SU-DHL-6 (cell line): ENCODE measurements at regions not wholly inside any gene's neighbourhood (a gene's known extent, or its start where the extent isn't known, plus 50 kb on each side); places are given as distances from the start of the nearest gene placed in this dataset.

ENCODE experiments used
- H2AFZ ChIP-seq: fragments of 200-600 bp; sonication (generic); 2 replicates; pipeline ENCODE4 v1.6.1; 2014; ENCODE audit warnings: low read depth, mild to moderate bottlenecking, moderate library complexity, mixed read lengths, antibody characterized with exemption, low read length; ENCODE audit not compliant: severe bottlenecking
- H3F3A ChIP-seq: fragments of 200-600 bp; shearing (Covaris generic); 2 replicates; pipeline ENCODE4 v1.6.0; 2016; ENCODE audit warnings: antibody characterized with exemption, mild to moderate bottlenecking; ENCODE audit not compliant: insufficient read depth
- H3K27ac ChIP-seq: fragments of 200-600 bp; sonication (generic); 2 replicates; pipeline ENCODE4 v1.5.1; 2016; ENCODE audit warnings: low read depth, mild to moderate bottlenecking, low read length, moderate library complexity, mixed read lengths
- H3K27me3 ChIP-seq: fragments of 200-600 bp; sonication (generic), shearing (Covaris generic); 2 replicates; pipeline ENCODE4 v1.6.0; 2014; ENCODE audit warnings: mild to moderate bottlenecking, low read length
- H3K36me3 ChIP-seq: fragments of 200-600 bp; sonication (generic); 2 replicates; pipeline ENCODE4 v1.6.1; 2014; ENCODE audit warnings: mild to moderate bottlenecking, low read length, mixed read lengths
- H3K4me2 ChIP-seq: fragments of 300-600, 200-600 bp; shearing (Covaris generic), sonication (generic); 2 replicates; pipeline ENCODE4 v1.6.0; 2014; ENCODE audit warnings: low read length, low read depth, mild to moderate bottlenecking; ENCODE audit not compliant: poor library complexity, severe bottlenecking
- H3K4me3 ChIP-seq: fragments of 200-600 bp; sonication (generic); 2 replicates; pipeline ENCODE4 v1.5.1; 2014; ENCODE audit warnings: antibody characterized with exemption, low read length, mild to moderate bottlenecking, mixed read lengths; ENCODE audit not compliant: insufficient read depth, poor library complexity, severe bottlenecking
- H3K79me2 ChIP-seq: fragments of 200-600 bp; sonication (generic); 2 replicates; pipeline ENCODE4 v1.6.1; 2014; ENCODE audit warnings: mild to moderate bottlenecking, low read length, moderate library complexity; ENCODE audit not compliant: insufficient read depth
- H3K9ac ChIP-seq: fragments of 200-600 bp; sonication (generic); 2 replicates; pipeline ENCODE4 v1.7.0; 2014; ENCODE audit warnings: mild to moderate bottlenecking, low read length
- H3K9me2 ChIP-seq: fragments of 200-600 bp; sonication (generic); replicated peaks from 2 replicates; pipeline ENCODE4 v1.6.1; 2014; ENCODE audit warnings: low read length; ENCODE audit not compliant: insufficient read depth
- H3K9me3 ChIP-seq: fragments of 200-600 bp; sonication (generic); 2 replicates; pipeline ENCODE4 v1.6.1; 2014; ENCODE audit warnings: low read length, mixed read lengths; ENCODE audit not compliant: insufficient read depth
- H4K20me1 ChIP-seq: fragments of 200-600 bp; sonication (generic); 2 replicates; pipeline ENCODE4 v1.6.1; 2014; ENCODE audit warnings: low read depth, mild to moderate bottlenecking, antibody characterized with exemption, low read length, moderate library complexity, mixed read lengths
- CTCF ChIP-seq: fragments of 200-600 bp; sonication (generic); IDR thresholded peaks from one replicate; pipeline ENCODE4 v1.5.1; 2017; ENCODE audit warnings: antibody characterized with exemption, mild to moderate bottlenecking, low read length, moderate library complexity; ENCODE audit not compliant: insufficient read depth, poor library complexity, severe bottlenecking
- EZH2phosphoT487 ChIP-seq: fragments of 200-600 bp; sonication (generic), shearing (Covaris generic); conservative IDR thresholded peaks from 2 replicates; pipeline ENCODE4 v1.6.1; 2018; ENCODE audit warnings: mild to moderate bottlenecking, antibody characterized with exemption, low read length, moderate library complexity, mixed read lengths

DNA sequence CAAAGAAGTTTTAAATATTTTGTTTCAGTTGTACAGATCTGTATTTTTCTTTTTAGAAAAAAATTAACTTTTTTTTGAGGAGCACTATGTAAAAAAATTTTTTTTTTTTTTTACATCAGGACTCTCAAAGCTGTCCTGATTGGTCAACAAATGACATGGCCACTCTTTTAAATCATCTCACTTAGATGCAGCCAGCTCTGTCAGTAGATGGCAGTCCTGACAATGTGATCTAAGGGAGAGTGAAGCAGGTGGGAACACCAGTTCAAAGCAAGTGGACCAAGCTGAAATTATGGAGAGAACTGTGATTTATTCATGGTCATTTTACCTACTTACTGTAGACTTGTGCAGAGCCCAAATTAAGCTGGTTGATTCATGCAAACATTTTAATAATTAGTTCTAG lies 174.7 kb upstream of the GPRIN3 start:
- TF ChIP-seq CTCF: no peak
- TF ChIP-seq EZH2phosphoT487: no peak
- Histone ChIP-seq H3K27ac (no peak overlapping the region), H2AFZ (no peak overlapping the region), H3K79me2 (no peaks in the 10 kb centered on the region), H3K9me3 (no peaks in the 10 kb centered on the region), H3K36me3 (no peaks in the 10 kb centered on the region), H3K4me3 (no peak overlapping the region), H3K9me2 (no peaks in the 10 kb centered on the region), H3K27me3 (no peaks in the 10 kb centered on the region), H3K4me2 (no peak overlapping the region), H3K9ac (no peak overlapping the region), H3F3A (no peaks in the 10 kb centered on the region), H4K20me1 (no peaks in the 10 kb centered on the region)

DNA sequence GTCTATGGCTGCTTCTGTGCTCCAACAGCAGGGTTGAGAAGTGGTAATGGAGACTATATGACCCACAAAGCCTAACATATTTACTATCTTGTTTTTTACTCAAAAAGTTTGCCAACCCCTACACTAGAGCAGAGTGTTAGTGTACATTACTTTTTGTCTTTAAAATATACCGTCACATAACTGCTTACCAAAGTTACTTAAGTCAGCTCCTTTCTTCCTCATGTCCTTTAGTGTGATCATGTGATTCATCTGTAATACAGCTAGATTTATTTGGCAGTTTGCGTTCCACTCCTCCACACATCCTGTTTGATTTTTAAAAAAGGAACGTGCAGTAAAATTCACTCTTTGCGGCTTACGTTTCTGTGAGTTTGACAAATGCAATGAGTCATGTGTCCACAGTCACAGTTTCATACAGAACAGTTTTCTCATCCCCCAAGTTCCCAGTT lies 162.4 kb upstream of the GPRIN3 start:
- no peak for TF ChIP-seq CTCF
- no peak for TF ChIP-seq EZH2phosphoT487
- Histone ChIP-seq H4K20me1 (no peaks in the 10 kb centered on the region), H3K27ac (no peak overlapping the region), H3K9ac (no peak overlapping the region), H3K9me2 (no peaks in the 10 kb centered on the region), H3K79me2 (no peaks in the 10 kb centered on the region), H3K27me3 (no peaks in the 10 kb centered on the region), H3K36me3 (no peaks in the 10 kb centered on the region), H3F3A (no peaks in the 10 kb centered on the region), H3K9me3 (no peaks in the 10 kb centered on the region), H2AFZ (no peak overlapping the region), H3K4me3 (no peak overlapping the region), H3K4me2 (no peak overlapping the region)

DNA sequence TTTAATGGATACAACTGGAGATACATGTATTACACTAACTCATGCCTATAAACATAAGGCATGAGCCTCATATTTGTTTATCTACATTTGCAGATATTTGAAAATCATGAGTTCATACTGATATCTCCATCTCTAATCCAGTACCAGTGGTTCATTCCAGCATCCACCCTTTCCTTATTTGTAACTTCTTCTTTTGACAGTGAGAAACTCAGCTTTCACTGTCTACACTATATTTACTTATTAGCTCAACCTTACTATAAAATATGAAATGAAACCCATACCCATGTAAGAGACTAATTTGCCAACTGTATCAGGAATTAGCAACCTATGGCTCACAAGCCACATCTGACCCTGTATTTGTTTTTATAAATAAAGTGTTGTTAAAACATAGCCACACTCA lies 161.9 kb upstream of the GPRIN3 start:
- H3K9me3 ChIP-seq: no peaks in the 10 kb centered on the region
- no peak overlapping the region for H3K4me2 ChIP-seq
- no peaks in the 10 kb centered on the region for H4K20me1 ChIP-seq
- no peak overlapping the region for H3K4me3 ChIP-seq
- no peak overlapping the region for H2AFZ ChIP-seq
- H3K9me2 ChIP-seq: no peaks in the 10 kb centered on the region
- no peak for TF ChIP-seq CTCF
- no peak for TF ChIP-seq EZH2phosphoT487
- H3K27ac ChIP-seq: no peak overlapping the region
- H3F3A ChIP-seq: no peaks in the 10 kb centered on the region
- no peaks in the 10 kb centered on the region for H3K27me3 ChIP-seq
- no peak overlapping the region for H3K9ac ChIP-seq
- no peaks in the 10 kb centered on the region for H3K79me2 ChIP-seq
- H3K36me3 ChIP-seq: no peaks in the 10 kb centered on the region

- Histone ChIP-seq H3F3A (no peaks in the 10 kb centered on the region), H3K4me2 (no peak overlapping the region), H3K36me3 (no peaks in the 10 kb centered on the region), H3K27me3 (no peaks in the 10 kb centered on the region), H3K27ac (no peak overlapping the region), H3K9me2 (no peaks in the 10 kb centered on the region), H4K20me1 (no peaks in the 10 kb centered on the region), H3K9me3 (no peaks in the 10 kb centered on the region), H3K9ac (no peak overlapping the region), H2AFZ (no peak overlapping the region), H3K4me3 (no peak overlapping the region), H3K79me2 (no peaks in the 10 kb centered on the region)
- TF ChIP-seq EZH2phosphoT487: no peak
- no peak for TF ChIP-seq CTCF
Observed at GRCh38 chr4:89468602-89469001, 161.0 kb upstream of the GPRIN3 start.
